Colonic mucosa (tissue), 4 donors: ENCODE measurements at regions not wholly inside any gene's neighbourhood (a gene's known extent, or its start where the extent isn't known, plus 50 kb on each side); places are given as distances from the start of the nearest gene placed in this dataset.

ENCODE experiments used
- DNase-seq: peaks from one replicate; pipeline ENCODE4 v3.0.0-alpha.2; 2020
- H3K27ac ChIP-seq: fragments of 200-600 bp; one replicate; pipeline ENCODE4 v1.8.0; 2021
- H3K27me3 ChIP-seq: fragments of 200-600 bp; one replicate; pipeline ENCODE4 v1.8.0; 2021
- H3K36me3 ChIP-seq: fragments of 200-600 bp; one replicate; pipeline ENCODE4 v1.8.0; 2021
- H3K4me1 ChIP-seq: fragments of 200-600 bp; one replicate; pipeline ENCODE4 v1.8.0; 2021; ENCODE audit warnings: mild to moderate bottlenecking
- H3K4me3 ChIP-seq: fragments of 200-600 bp; one replicate; pipeline ENCODE4 v1.8.0; 2021
- H3K9ac ChIP-seq, 2 donors: one replicate each; pipeline ENCODE4 v1.7.0; 2013; ENCODE audit warnings: control low read depth in 2 of 2, low read depth in 2 of 2, low read length in 2 of 2
- H3K9me3 ChIP-seq: fragments of 200-600 bp; one replicate; pipeline ENCODE4 v1.8.0; 2021
- intact Hi-C: fragments of 100-400 bp; cut with DNase I; formaldehyde crosslinking; loops from one replicate; pipeline ENCODE4 v1.14.1; 2022
- TF ChIP-seq, protein P1 (sequence below): fragments of 200-600 bp; IDR thresholded peaks from one replicate; pipeline ENCODE4 v1.8.0; 2022; ENCODE audit warnings: antibody characterized with exemption, mild to moderate bottlenecking
- donor health status: healthy.
- donor health status: DM: no; HTN: no; CAD: no.
- donor health status: DM: no; HTN: no; CAD: no.

DNA sequence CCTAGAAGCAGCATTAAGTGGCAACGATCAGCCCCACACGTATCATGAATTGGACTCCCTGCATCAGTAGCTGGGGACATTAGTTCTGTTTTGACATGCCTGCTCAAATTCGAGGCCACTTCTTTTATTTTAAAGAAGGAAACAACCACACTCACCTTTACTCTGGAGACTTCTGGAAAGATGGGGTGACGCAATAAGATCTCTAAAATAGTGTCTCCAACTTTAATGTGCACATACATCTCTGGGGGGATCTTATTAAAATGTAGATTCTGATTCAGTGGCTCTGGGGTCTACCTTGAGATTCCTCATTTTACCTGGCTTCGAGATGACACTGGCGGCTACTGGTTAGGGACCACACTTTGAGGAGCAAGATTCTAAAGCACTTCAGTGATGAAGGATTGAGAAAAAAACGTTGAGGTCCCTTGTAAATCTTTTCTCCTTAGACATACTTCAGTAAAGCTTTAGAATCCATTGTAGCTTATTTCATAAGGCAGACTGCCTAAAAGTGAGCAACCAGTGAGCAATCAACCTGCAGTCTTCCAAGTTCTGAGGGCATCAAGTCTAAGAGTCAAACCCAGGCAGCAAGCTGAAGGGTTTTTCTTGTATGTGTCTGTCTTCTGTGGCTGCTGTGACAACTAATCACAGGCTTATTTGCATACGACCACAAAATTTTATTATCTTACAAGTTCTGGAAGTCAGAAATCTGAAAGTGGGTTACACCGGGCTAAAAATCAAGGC, 718.6 kb upstream of the TBX3 start:
- Histone ChIP-seq H3K4me3 (no peak overlapping the region), H3K9me3 (no peaks in the 10 kb centered on the region), H3K36me3 (no peaks in the 10 kb centered on the region), H3K27me3 (no peaks in the 10 kb centered on the region), H3K27ac (no peak overlapping the region), H3K4me1 (no peaks in the 10 kb centered on the region), H3K9ac (no peak overlapping the region)
- intact Hi-C loops, result no loop called here
- TF ChIP-seq, protein P1, sequence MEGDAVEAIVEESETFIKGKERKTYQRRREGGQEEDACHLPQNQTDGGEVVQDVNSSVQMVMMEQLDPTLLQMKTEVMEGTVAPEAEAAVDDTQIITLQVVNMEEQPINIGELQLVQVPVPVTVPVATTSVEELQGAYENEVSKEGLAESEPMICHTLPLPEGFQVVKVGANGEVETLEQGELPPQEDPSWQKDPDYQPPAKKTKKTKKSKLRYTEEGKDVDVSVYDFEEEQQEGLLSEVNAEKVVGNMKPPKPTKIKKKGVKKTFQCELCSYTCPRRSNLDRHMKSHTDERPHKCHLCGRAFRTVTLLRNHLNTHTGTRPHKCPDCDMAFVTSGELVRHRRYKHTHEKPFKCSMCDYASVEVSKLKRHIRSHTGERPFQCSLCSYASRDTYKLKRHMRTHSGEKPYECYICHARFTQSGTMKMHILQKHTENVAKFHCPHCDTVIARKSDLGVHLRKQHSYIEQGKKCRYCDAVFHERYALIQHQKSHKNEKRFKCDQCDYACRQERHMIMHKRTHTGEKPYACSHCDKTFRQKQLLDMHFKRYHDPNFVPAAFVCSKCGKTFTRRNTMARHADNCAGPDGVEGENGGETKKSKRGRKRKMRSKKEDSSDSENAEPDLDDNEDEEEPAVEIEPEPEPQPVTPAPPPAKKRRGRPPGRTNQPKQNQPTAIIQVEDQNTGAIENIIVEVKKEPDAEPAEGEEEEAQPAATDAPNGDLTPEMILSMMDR, result no peak
- no peak for DNase-seq

DNA sequence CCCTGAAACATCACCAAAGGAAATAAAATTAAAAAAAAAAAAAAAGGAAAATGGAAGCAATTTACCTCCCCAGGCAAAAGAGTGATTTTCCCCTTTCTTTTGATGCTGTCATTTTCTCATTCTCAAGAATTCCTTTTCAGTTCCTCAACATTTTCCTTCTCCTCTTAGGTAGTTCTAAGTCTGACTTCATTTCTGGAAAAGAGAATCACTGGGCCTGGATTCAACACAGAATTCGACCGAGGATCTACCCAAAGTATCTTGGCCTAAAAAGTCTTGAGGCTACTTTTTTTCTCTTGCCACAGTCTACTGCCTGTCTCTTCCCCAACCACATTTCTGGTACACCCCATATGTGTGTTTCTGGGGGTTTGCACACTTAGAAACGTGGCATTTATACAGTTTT, 717.8 kb upstream of the TBX3 start:
- Histone ChIP-seq H3K27ac (no peak overlapping the region), H3K36me3 (no peaks in the 10 kb centered on the region), H3K4me1 (no peaks in the 10 kb centered on the region), H3K27me3 (no peaks in the 10 kb centered on the region), H3K4me3 (no peak overlapping the region), H3K9ac (no peak overlapping the region), H3K9me3 (no peaks in the 10 kb centered on the region)
- intact Hi-C loops, result no loop called here
- DNase-seq, result no peak
- TF ChIP-seq, protein P1, result no peak

DNA sequence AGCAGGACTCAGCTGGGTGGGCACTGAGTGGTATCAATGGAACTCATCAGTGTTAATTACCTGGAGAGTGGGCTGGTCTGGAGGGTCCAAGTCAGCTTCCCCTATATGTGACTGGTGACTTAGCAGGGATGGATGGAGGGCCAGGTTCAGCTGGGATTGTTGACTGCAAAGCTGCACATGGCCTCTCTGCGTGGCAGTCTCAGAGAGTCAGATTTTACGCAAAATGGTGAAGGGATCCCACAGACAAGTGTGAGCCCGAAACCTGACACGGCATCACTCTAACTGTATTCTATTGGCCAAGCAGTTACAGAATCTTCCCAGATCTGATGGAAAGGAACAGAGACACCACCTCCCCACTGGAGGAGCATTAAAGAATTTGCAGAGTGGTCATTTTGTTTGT, 716.0 kb upstream of the TBX3 start:
- TF ChIP-seq, protein P1, result no peak
- H3K27ac ChIP-seq, result no peak overlapping the region
- intact Hi-C loops, result no loop called here

DNA sequence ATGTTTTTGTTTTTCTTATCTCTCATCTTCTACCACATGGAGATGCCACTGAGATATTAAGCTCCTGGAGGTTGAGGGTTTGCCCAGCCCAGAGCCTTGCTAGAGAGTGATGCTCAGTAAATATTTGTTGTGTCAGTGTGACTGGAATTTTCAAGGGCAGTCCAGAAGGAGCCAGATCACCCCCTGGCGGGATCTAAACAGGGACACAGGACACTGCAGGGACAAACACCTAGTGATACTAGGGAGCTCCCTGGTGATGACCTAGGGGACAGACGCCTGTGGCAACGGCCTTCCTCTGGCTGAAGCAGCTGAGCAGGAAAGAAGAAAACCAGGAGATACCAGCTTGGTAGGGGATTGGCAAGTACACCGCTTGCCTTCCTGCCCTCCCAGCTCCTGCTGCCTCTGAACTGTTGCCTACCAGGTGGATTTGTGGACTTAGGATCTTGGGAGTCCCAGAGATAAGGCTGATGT, 714.4 kb upstream of the TBX3 start:
- Histone ChIP-seq H3K9ac (no peak overlapping the region), H3K4me1 (no peaks in the 10 kb centered on the region), H3K27ac (no peak overlapping the region), H3K36me3 (no peaks in the 10 kb centered on the region), H3K4me3 (no peak overlapping the region), H3K27me3 (no peaks in the 10 kb centered on the region), H3K9me3 (no peaks in the 10 kb centered on the region)
- TF ChIP-seq, protein P1, result no peak
- DNase-seq, result peak; percentile 19
- intact Hi-C loops, result no loop called here

More for the DNA sequence above, 716.0 kb upstream of the TBX3 start:
- DNase-seq, result no peak
- Histone ChIP-seq H3K4me1 (no peaks in the 10 kb centered on the region), H3K9ac (no peak overlapping the region), H3K27me3 (no peaks in the 10 kb centered on the region), H3K9me3 (no peaks in the 10 kb centered on the region), H3K36me3 (no peaks in the 10 kb centered on the region), H3K4me3 (no peak overlapping the region)

DNA sequence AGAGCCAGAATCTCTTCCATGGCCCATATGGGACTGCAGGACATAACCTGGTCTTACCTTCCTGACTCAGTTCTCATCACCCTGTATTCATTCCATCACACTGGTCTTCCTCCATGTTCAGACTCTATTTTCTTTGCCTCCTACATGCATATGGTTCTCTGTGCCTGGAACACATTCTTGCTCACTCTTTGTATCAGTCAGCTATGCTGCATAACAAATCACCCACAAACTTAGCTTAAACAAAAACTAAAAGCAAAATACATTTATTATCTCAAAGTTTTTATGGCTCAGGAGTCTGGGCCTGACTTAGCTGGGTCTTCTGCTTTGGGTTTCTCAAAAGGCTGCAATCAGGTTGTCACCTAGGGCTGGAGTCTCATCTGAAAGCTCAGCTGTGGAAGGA, 712.6 kb upstream of the TBX3 start:
- intact Hi-C loops, result no loop called here
- TF ChIP-seq, protein P1, result no peak
- Histone ChIP-seq H3K4me3 (no peak overlapping the region), H3K9ac (no peak overlapping the region), H3K4me1 (no peaks in the 10 kb centered on the region), H3K36me3 (no peaks in the 10 kb centered on the region), H3K27ac (no peak overlapping the region), H3K9me3 (no peaks in the 10 kb centered on the region), H3K27me3 (no peaks in the 10 kb centered on the region)
- no peak for DNase-seq
